A549 (cell line): ENCODE measurements at regions not wholly inside any gene's neighbourhood (a gene's known extent, or its start where the extent isn't known, plus 50 kb on each side); places are given as distances from the start of the nearest gene placed in this dataset.
"Not testable (repeated sequence)": the region's sequence is repeated elsewhere in the genome, so short reads cannot be mapped to it uniquely, and the experiment has no call there.

Experiments
- ATAC-seq, 2 experiments: fragments of 200-7000 bp in 1 of 2; fragments of >200 bp in 1 of 2; cut with Nextera tagmentation in 1 of 2; cut with Tn5 transposase in 1 of 2; 3 replicates each; pipeline versions ENCODE4 v1.8.0 to v1.9.1; 2018 to 2020; ENCODE audit warnings: mild to moderate bottlenecking in 1 of 2, moderate library complexity in 1 of 2
- CTCF ChIA-PET: fragments of 300-600 bp; sonication (Branson Sonifier 250); formaldehyde crosslinking; extraction: SDS; loops from one replicate; lab custom pipeline; 2021; ENCODE audit warnings: antibody characterized with exemption, inconsistent platforms; lab: Yijun Ruan, JAX
- POLR2A ChIA-PET: fragments of 350-600 bp; formaldehyde crosslinking; extraction: SDS; loops from one replicate; lab custom pipeline; 2021; ENCODE audit warnings: antibody characterized with exemption, inconsistent platforms; lab: Yijun Ruan, JAX
- DNase-seq, 2 experiments: peaks; one replicate each; pipeline versions ENCODE4 v3.0.0 to v3.0.0-alpha.2; 2011 to 2016; ENCODE audit warnings: low read depth in 1 of 2, low spot score in 1 of 2
- FAIRE-seq: peaks from 2 replicates; lab custom pipeline; 2011; peaks lifted over from hg19 to GRCh38; lab: Jason Lieb, UNC
- H3K27ac ChIP-seq, 2 experiments: fragments of >200 bp; sonication (Bioruptor Twin); formaldehyde crosslinking; 3 replicates each; pipeline ENCODE4 v1.5.1; 2016 to 2017
- H3K4me1 ChIP-seq: fragments of >200 bp; sonication (Bioruptor Twin); formaldehyde crosslinking; 3 replicates; pipeline ENCODE4 v1.6.1; 2016
- H3K4me2 ChIP-seq: fragments of >200 bp; sonication (Bioruptor Twin); formaldehyde crosslinking; 3 replicates; pipeline ENCODE4 v1.6.1; 2016
- H3K4me3 ChIP-seq: fragments of >200 bp; sonication (Bioruptor Twin); formaldehyde crosslinking; 3 replicates; pipeline ENCODE4 v1.5.1; 2016
- H3K9me3 ChIP-seq: fragments of >200 bp; sonication (Bioruptor Twin); formaldehyde crosslinking; 3 replicates; pipeline ENCODE4 v1.6.1; 2016
- CBX8 ChIP-seq: fragments of 200-600 bp; sonication (generic); IDR thresholded peaks from 2 replicates; pipeline ENCODE4 v1.6.1; 2016
- CHD2 ChIP-seq: fragments of 150-350 bp; IDR thresholded peaks from 2 replicates; pipeline ENCODE4 v1.6.1; 2014; ENCODE audit warnings: low read length; ENCODE audit not compliant: partially characterized antibody
- CTCF ChIP-seq: fragments of >200 bp; sonication (Bioruptor Twin); formaldehyde crosslinking; IDR thresholded peaks from 3 replicates; pipeline ENCODE4 v1.5.1; 2016
- E2F6 ChIP-seq: IDR thresholded peaks from 2 replicates; pipeline ENCODE4 v1.6.1; 2012; ENCODE audit warnings: low read depth, borderline replicate concordance
- EHMT2 ChIP-seq: fragments of 200-600 bp; sonication (generic); IDR thresholded peaks from 2 replicates; pipeline ENCODE4 v1.6.1; 2016; ENCODE audit warnings: antibody characterized with exemption, low read depth, mild to moderate bottlenecking, moderate library complexity
- ELK1 ChIP-seq: fragments of 150-350 bp; IDR thresholded peaks from 2 replicates; pipeline ENCODE4 v1.6.1; 2014; ENCODE audit warnings: low read depth, mild to moderate bottlenecking, low read length
- ESRRA ChIP-seq: fragments of 150-350 bp; IDR thresholded peaks from 2 replicates; pipeline ENCODE4 v1.6.1; 2014; ENCODE audit warnings: mild to moderate bottlenecking, low read length, borderline replicate concordance
- FOSB ChIP-seq: fragments of 250-450 bp; sonication (Bioruptor Pico); IDR thresholded peaks from 2 replicates; pipeline ENCODE4 v1.5.0; 2020; ENCODE audit warnings: mild to moderate bottlenecking, moderate library complexity
- HES2 ChIP-seq: fragments of >200 bp; sonication (Bioruptor Twin); formaldehyde crosslinking; IDR thresholded peaks from 2 replicates; pipeline ENCODE4 v1.6.1; 2016
- HOXB5 ChIP-seq: fragments of 250-450 bp; sonication (Bioruptor Pico); IDR thresholded peaks from 2 replicates; pipeline ENCODE4 v1.5.0; 2020; ENCODE audit warnings: mild to moderate bottlenecking, moderate library complexity
- MAFK ChIP-seq: fragments of 450-650 bp; IDR thresholded peaks from 2 replicates; pipeline ENCODE4 v1.6.1; 2014; ENCODE audit not compliant: partially characterized antibody
- MAX ChIP-seq: IDR thresholded peaks from 2 replicates; pipeline ENCODE4 v1.6.1; 2012
- MYC ChIP-seq: IDR thresholded peaks from 2 replicates; pipeline ENCODE4 v1.6.1; 2012; ENCODE audit warnings: mild to moderate bottlenecking, inconsistent platforms, low read length, improper control_type of control experiment, borderline replicate concordance
- NR3C1 ChIP-seq: fragments of >200 bp; sonication (Bioruptor Twin); formaldehyde crosslinking; IDR thresholded peaks from 3 replicates; pipeline ENCODE4 v1.6.1; 2017
- POLR2AphosphoS2 ChIP-seq: conservative IDR thresholded peaks from 2 replicates; pipeline ENCODE4 v1.6.1; 2012; ENCODE audit warnings: low read length, improper control_type of control experiment, inconsistent platforms
- RARB ChIP-seq: fragments of 250-450 bp; sonication (Bioruptor Pico); IDR thresholded peaks from 2 replicates; pipeline ENCODE4 v1.8.0; 2021; ENCODE audit warnings: mild to moderate bottlenecking, moderate library complexity
- RCOR1 ChIP-seq: fragments of 150-350 bp; IDR thresholded peaks from 2 replicates; pipeline ENCODE4 v1.6.1; 2014; ENCODE audit warnings: antibody characterized with exemption, low read length, low read depth
- RNF2 ChIP-seq: fragments of 200-600 bp; sonication (generic); IDR thresholded peaks from 2 replicates; pipeline ENCODE4 v1.6.1; 2016; ENCODE audit warnings: low read depth, mild to moderate bottlenecking, antibody characterized with exemption, moderate library complexity, borderline replicate concordance
- TFCP2L1 ChIP-seq: fragments of 250-450 bp; sonication (Bioruptor Pico); IDR thresholded peaks from 2 replicates; pipeline ENCODE4 v1.5.0; 2021; ENCODE audit warnings: mild to moderate bottlenecking
- TP53 ChIP-seq: fragments of 250-450 bp; sonication (Bioruptor Pico); IDR thresholded peaks from 2 replicates; pipeline ENCODE4 v1.5.0; 2021; ENCODE audit warnings: mild to moderate bottlenecking, moderate library complexity
- USF2 ChIP-seq: fragments of 450-650 bp; IDR thresholded peaks from 2 replicates; pipeline ENCODE4 v1.6.1; 2014; ENCODE audit warnings: antibody characterized with exemption
- WGBS: methylation state at CpG from one replicate; pipeline ENCODE4 v1.1.6; 2017; ENCODE audit errors: missing lambda C conversion rate; 5-methylcytosine and 5-hydroxymethylcytosine counted together

GRCh38 chrX:88828011-88828410, 81.0 kb downstream of the CPXCR1 start:
- DNase-seq: no peak
- Histone ChIP-seq H3K4me2 (no peak overlapping the region), H3K27ac (no peak overlapping the region), H3K4me1 (no peaks in the 10 kb centered on the region), H3K9me3 (no peaks in the 10 kb centered on the region), H3K4me3 (no peak overlapping the region)
- ChIA-PET CTCF (no interaction called here), POLR2A (no interaction called here)
- FAIRE-seq: no peak
- TF ChIP-seq RARB (CRISPR knock-in tag) (no peak), FOSB (no peak), USF2 (no peak)
- ATAC-seq: no peak
- 19% methylated on average over 2 of the region's 2 CpGs for WGBS

GRCh38 chrX:88830111-88830510, 83.1 kb downstream of the CPXCR1 start:
- ATAC-seq: no peak
- ChIA-PET CTCF (no interaction called here), POLR2A (no interaction called here)
- no peak for DNase-seq
- FAIRE-seq: no peak
- Histone ChIP-seq H3K9me3 (no peaks in the 10 kb centered on the region), H3K4me1 (no peaks in the 10 kb centered on the region), H3K27ac (no peak overlapping the region), H3K4me3 (no peak overlapping the region), H3K4me2 (no peak overlapping the region)
- WGBS: 40% methylated on average over 6 of the region's 6 CpGs
- TF ChIP-seq MAFK: peak; percentile 77
- no peak for TF ChIP-seq ESRRA

- H3K27ac ChIP-seq, POLR2A ChIA-PET, CTCF ChIA-PET, H3K4me2 ChIP-seq, DNase-seq, H3K9me3 ChIP-seq, H3K4me1 ChIP-seq, H3K4me3 ChIP-seq, FAIRE-seq, ATAC-seq: not testable (repeated sequence)
- WGBS: 11% methylated on average over 6 of the region's 6 CpGs
Measured at GRCh38 chrX:88837721-88838120, 90.7 kb downstream of the CPXCR1 start.

GRCh38 chrX:88838392-88838791, 91.4 kb downstream of the CPXCR1 start:
- FAIRE-seq (no peak), ATAC-seq (no peak), DNase-seq (no peak)
- Histone ChIP-seq H3K27ac (no peak overlapping the region), H3K4me2 (no peak overlapping the region), H3K9me3 (no peaks in the 10 kb centered on the region), H3K4me3 (no peak overlapping the region), H3K4me1 (no peaks in the 10 kb centered on the region)
- 0% methylated on average over 1 of the region's 1 CpG for WGBS
- no peak for TF ChIP-seq E2F6
- no peak for TF ChIP-seq CHD2
- TF ChIP-seq HOXB5 (CRISPR knock-in tag): no peak
- TF ChIP-seq HES2: no peak
- TF ChIP-seq POLR2AphosphoS2: no peak
- no peak for TF ChIP-seq CBX8
- TF ChIP-seq RCOR1: no peak
- TF ChIP-seq CTCF: no peak
- TF ChIP-seq EHMT2: no peak
- TF ChIP-seq NR3C1: no peak
- no peak for TF ChIP-seq ELK1
- no peak for TF ChIP-seq ESRRA
- no peak for TF ChIP-seq TP53 (CRISPR knock-in tag)
- TF ChIP-seq MYC: no peak
- TF ChIP-seq MAX: no peak
- no peak for TF ChIP-seq USF2
- TF ChIP-seq MAFK: no peak
- no peak for TF ChIP-seq TFCP2L1 (CRISPR knock-in tag)
- TF ChIP-seq RNF2: no peak
- CTCF ChIA-PET: no interaction called here
- POLR2A ChIA-PET: no interaction called here

- H3K4me2 ChIP-seq, CTCF ChIA-PET, POLR2A ChIA-PET, DNase-seq, ATAC-seq, H3K9me3 ChIP-seq, H3K4me1 ChIP-seq, H3K27ac ChIP-seq, FAIRE-seq, H3K4me3 ChIP-seq: not testable (repeated sequence)
- 0% methylated on average over 1 of the region's 1 CpG for WGBS
Measured at GRCh38 chrX:88843841-88844240, 96.8 kb downstream of the CPXCR1 start.
